ENCODE measurements at regions not wholly inside any gene's neighbourhood (a gene's known extent, or its start where the extent isn't known, plus 50 kb on each side); places are given as distances from the start of the nearest gene placed in this dataset.

- no peak overlapping the region for H3K4me3 Mint-ChIP-seq
- peaks cover 9 to 33% (median 27%) of the 10 kb centered on the region in 7 donors for H3K9me3 Mint-ChIP-seq
- ATAC-seq (ENCODE audit: low read depth in 2 of 2) (no peak), DNase-seq (no peak)
- no peaks in the 10 kb centered on the region for H3K4me1 Mint-ChIP-seq
- peaks cover 5 to 27% of the 10 kb centered on the region in 2 donors for H3K36me3 Mint-ChIP-seq
- H3K27ac Mint-ChIP-seq = no peak overlapping the region
- H3K27me3 Mint-ChIP-seq = peaks cover 0 to 28% (median 10%) of the 10 kb centered on the region in 3 donors
Observed at GRCh38 chr5:133723651-133724366, 111.5 kb upstream of the FSTL4 start.

- no peaks in the 10 kb centered on the region for H3K4me1 Mint-ChIP-seq
- H3K36me3 Mint-ChIP-seq = peaks cover 5 to 27% of the 10 kb centered on the region in 2 donors
- H3K27me3 Mint-ChIP-seq = peaks cover 0 to 23% (median 10%) of the 10 kb centered on the region in 3 donors
- peak overlapping the region in 1 of 6 donors; percentile 76 for H3K27ac Mint-ChIP-seq
- no peak overlapping the region for H3K4me3 Mint-ChIP-seq
- DNase-seq (no peak), ATAC-seq (ENCODE audit: low read depth in 2 of 2) (no peak)
- peaks cover 9 to 33% (median 27%) of the 10 kb centered on the region in 7 donors for H3K9me3 Mint-ChIP-seq
Observed at GRCh38 chr5:133723126-133723525, 110.8 kb upstream of the FSTL4 start.

GRCh38 chr5:133721365-133721764 is 109.0 kb upstream of the FSTL4 start:
- Mint-ChIP-seq H3K4me1 (no peaks in the 10 kb centered on the region), H3K9me3 (peaks cover 9 to 33% (median 27%) of the 10 kb centered on the region in 7 donors), H3K36me3 (peaks cover 5 to 27% of the 10 kb centered on the region in 2 donors), H3K27me3 (peaks cover 0 to 14% (median 4%) of the 10 kb centered on the region in 3 donors), H3K27ac (no peak overlapping the region), H3K4me3 (no peak overlapping the region)
- ATAC-seq (ENCODE audit: low read depth in 2 of 2) = no peak
- DNase-seq = no peak

GRCh38 chr5:133718457-133718856 is 106.1 kb upstream of the FSTL4 start:
- ATAC-seq (ENCODE audit: low read depth in 2 of 2) (no peak), DNase-seq (no peak)
- Mint-ChIP-seq H3K36me3 (peaks cover 5 to 27% of the 10 kb centered on the region in 2 donors), H3K9me3 (peaks cover 9 to 33% (median 27%) of the 10 kb centered on the region in 7 donors), H3K4me3 (no peak overlapping the region), H3K27me3 (peaks cover 0 to 9% (median 8%) of the 10 kb centered on the region in 3 donors), H3K27ac (peak overlapping the region in 1 of 6 donors; percentile 49), H3K4me1 (no peaks in the 10 kb centered on the region)

- H3K27me3 Mint-ChIP-seq = peaks cover 0 to 9% (median 8%) of the 10 kb centered on the region in 3 donors
- H3K36me3 Mint-ChIP-seq = peaks cover 5 to 14% of the 10 kb centered on the region in 2 donors
- no peak overlapping the region for H3K4me3 Mint-ChIP-seq
- H3K27ac Mint-ChIP-seq = no peak overlapping the region
- H3K4me1 Mint-ChIP-seq = no peaks in the 10 kb centered on the region
- H3K9me3 Mint-ChIP-seq = peaks cover 6 to 20% (median 14%) of the 10 kb centered on the region in 7 donors
- DNase-seq (no peak), ATAC-seq (ENCODE audit: low read depth in 2 of 2) (no peak)
Observed at GRCh38 chr5:133716532-133717183, 104.3 kb upstream of the FSTL4 start.

- H3K27me3 Mint-ChIP-seq = peaks cover 0 to 9% (median 8%) of the 10 kb centered on the region in 3 donors
- H3K27ac Mint-ChIP-seq = no peak overlapping the region
- ATAC-seq (ENCODE audit: low read depth in 2 of 2) (no peak), DNase-seq (no peak)
- peaks cover 2 to 4% of the 10 kb centered on the region in 2 donors for H3K36me3 Mint-ChIP-seq
- H3K4me1 Mint-ChIP-seq = no peaks in the 10 kb centered on the region
- peaks cover 2 to 10% (median 5%) of the 10 kb centered on the region in 7 donors for H3K9me3 Mint-ChIP-seq
- H3K4me3 Mint-ChIP-seq = no peak overlapping the region
Observed at GRCh38 chr5:133715616-133716015, 103.3 kb upstream of the FSTL4 start.

GRCh38 chr5:133715216-133715615 is 102.9 kb upstream of the FSTL4 start:
- Mint-ChIP-seq H3K4me1 (no peaks in the 10 kb centered on the region), H3K27me3 (peaks cover 0 to 9% (median 8%) of the 10 kb centered on the region in 3 donors), H3K9me3 (peaks cover 0 to 6% (median 2%) of the 10 kb centered on the region in 7 donors), H3K36me3 (no peaks in the 10 kb centered on the region), H3K4me3 (no peak overlapping the region), H3K27ac (no peak overlapping the region)
- no peak for ATAC-seq (ENCODE audit: low read depth in 2 of 2)
- DNase-seq = no peak

- peak overlapping the region in 1 of 6 donors; percentile 95 for H3K27ac Mint-ChIP-seq
Observed at GRCh38 chr5:133714161-133714915, 102.0 kb upstream of the FSTL4 start.

GRCh38 chr5:133713751-133714150 is 101.4 kb upstream of the FSTL4 start:
- no peaks in the 10 kb centered on the region for H3K9me3 Mint-ChIP-seq
- no peak overlapping the region for H3K4me3 Mint-ChIP-seq
- no peak for DNase-seq
- ATAC-seq (ENCODE audit: low read depth in 2 of 2) = no peak
- no peak overlapping the region for H3K27ac Mint-ChIP-seq
- no peaks in the 10 kb centered on the region for H3K36me3 Mint-ChIP-seq
- H3K27me3 Mint-ChIP-seq = peaks cover 0 to 9% (median 8%) of the 10 kb centered on the region in 3 donors
- H3K4me1 Mint-ChIP-seq = no peaks in the 10 kb centered on the region

More at GRCh38 chr5:133714161-133714915, 102.0 kb upstream of the FSTL4 start:
- no peak for DNase-seq
- H3K4me3 Mint-ChIP-seq = no peak overlapping the region
- H3K4me1 Mint-ChIP-seq = no peaks in the 10 kb centered on the region
- H3K27me3 Mint-ChIP-seq = peaks cover 0 to 9% (median 8%) of the 10 kb centered on the region in 3 donors
- no peak for ATAC-seq (ENCODE audit: low read depth in 2 of 2)
- no peaks in the 10 kb centered on the region for H3K36me3 Mint-ChIP-seq
- H3K9me3 Mint-ChIP-seq = no peaks in the 10 kb centered on the region

GRCh38 chr5:133713209-133713608 is 100.9 kb upstream of the FSTL4 start:
- Mint-ChIP-seq H3K4me3 (no peak overlapping the region), H3K36me3 (no peaks in the 10 kb centered on the region), H3K4me1 (no peaks in the 10 kb centered on the region), H3K9me3 (no peaks in the 10 kb centered on the region), H3K27ac (no peak overlapping the region), H3K27me3 (peaks cover 0 to 9% (median 8%) of the 10 kb centered on the region in 3 donors)
- ATAC-seq (ENCODE audit: low read depth in 2 of 2) = no peak
- no peak for DNase-seq

GRCh38 chr5:133712562-133712961 is 100.2 kb upstream of the FSTL4 start:
- no peak for ATAC-seq (ENCODE audit: low read depth in 2 of 2)
- no peaks in the 10 kb centered on the region for H3K36me3 Mint-ChIP-seq
- no peak overlapping the region for H3K27ac Mint-ChIP-seq
- H3K27me3 Mint-ChIP-seq = peaks cover 0 to 9% (median 8%) of the 10 kb centered on the region in 3 donors
- no peak overlapping the region for H3K4me3 Mint-ChIP-seq
- H3K4me1 Mint-ChIP-seq = no peaks in the 10 kb centered on the region
- no peak for DNase-seq
- no peaks in the 10 kb centered on the region for H3K9me3 Mint-ChIP-seq

GRCh38 chr5:133709209-133709725 is 96.9 kb upstream of the FSTL4 start:
- peaks cover 0 to 6% (median 4%) of the 10 kb centered on the region in 3 donors for H3K27me3 Mint-ChIP-seq

GRCh38 chr5:133708331-133708850 is 96.0 kb upstream of the FSTL4 start:
- no peak for ATAC-seq (ENCODE audit: low read depth in 2 of 2)
- DNase-seq = no peak
- Mint-ChIP-seq H3K4me3 (no peak overlapping the region), H3K9me3 (no peaks in the 10 kb centered on the region), H3K27ac (no peak overlapping the region), H3K27me3 (no peaks in the 10 kb centered on the region), H3K36me3 (no peaks in the 10 kb centered on the region), H3K4me1 (no peaks in the 10 kb centered on the region)

More at GRCh38 chr5:133709209-133709725, 96.9 kb upstream of the FSTL4 start:
- ATAC-seq (ENCODE audit: low read depth in 2 of 2) (no peak), DNase-seq (no peak)
- H3K27ac Mint-ChIP-seq = no peak overlapping the region
- no peaks in the 10 kb centered on the region for H3K4me1 Mint-ChIP-seq
- no peak overlapping the region for H3K4me3 Mint-ChIP-seq
- H3K36me3 Mint-ChIP-seq = no peaks in the 10 kb centered on the region
- no peaks in the 10 kb centered on the region for H3K9me3 Mint-ChIP-seq
